D341Med (cell line): ENCODE measurements at regions not wholly inside any gene's neighbourhood (a gene's known extent, or its start where the extent isn't known, plus 50 kb on each side); places are given as distances from the start of the nearest gene placed in this dataset.
"Not testable (repeated sequence)": the region's sequence is repeated elsewhere in the genome, so short reads cannot be mapped to it uniquely, and the experiment has no call there.

Experiments
- DNase-seq: peaks from one replicate; pipeline ENCODE4 v3.0.0; 2012; ENCODE audit warnings: low spot score

GRCh38 chr3:161915418-161915750 is 418.8 kb downstream of the OTOL1 start:
- no peak for DNase-seq

DNA sequence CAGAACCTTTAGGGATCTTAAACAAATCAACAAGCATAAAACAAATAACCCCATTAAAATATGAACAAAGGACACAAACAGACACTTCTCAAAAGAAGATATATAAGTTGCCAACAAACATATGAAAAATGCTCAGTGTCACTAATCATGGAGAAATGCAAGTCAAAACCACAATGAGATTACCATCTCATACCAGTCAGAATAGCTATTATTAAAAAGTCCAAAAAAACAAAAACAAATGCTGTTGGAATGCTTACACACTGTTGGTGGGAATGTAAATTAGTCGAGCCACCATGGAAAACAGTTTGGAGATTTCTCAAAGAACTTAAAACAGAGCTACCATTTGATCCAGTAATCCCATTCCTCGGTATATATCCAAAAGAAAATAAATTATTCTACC is 423.6 kb downstream of the OTOL1 start:
- DNase-seq = no peak

GRCh38 chr3:161925749-161926360 is 429.2 kb downstream of the OTOL1 start:
- DNase-seq = no peak

- no peak for DNase-seq
Measured at GRCh38 chr3:161927131-161927530, 430.5 kb downstream of the OTOL1 start.

- DNase-seq = no peak
Measured at GRCh38 chr3:161939918-161940620, 443.5 kb downstream of the OTOL1 start.

GRCh38 chr3:161940621-161940965 is 444.0 kb downstream of the OTOL1 start:
- DNase-seq = no peak

- no peak for DNase-seq
Measured at GRCh38 chr3:161941891-161942290, 445.3 kb downstream of the OTOL1 start.

GRCh38 chr3:161943801-161944345 is 447.3 kb downstream of the OTOL1 start:
- DNase-seq = not testable (repeated sequence)

DNA sequence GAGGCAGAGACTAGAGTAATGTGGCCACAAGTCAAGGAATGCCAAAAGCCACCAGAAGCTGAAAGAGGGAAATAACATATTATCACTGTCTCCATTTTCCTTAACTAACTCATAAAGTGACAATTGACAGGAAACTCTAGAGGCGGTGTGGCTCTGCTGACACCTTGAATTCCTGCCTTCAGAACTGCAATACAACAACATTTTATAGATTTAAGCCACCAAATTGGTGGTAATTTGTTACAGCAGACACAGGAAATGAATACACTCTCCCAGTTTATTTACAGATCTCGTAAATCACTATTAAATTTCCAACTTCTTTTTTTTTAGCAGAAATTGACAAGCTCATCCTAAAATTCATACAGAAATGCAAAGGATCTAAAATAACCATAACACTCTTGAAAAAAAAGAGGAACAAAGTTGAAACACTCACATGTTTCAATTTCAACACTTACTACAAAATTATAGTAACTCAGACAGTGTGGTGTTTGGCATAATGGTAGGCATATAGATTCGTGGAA is 449.9 kb downstream of the OTOL1 start:
- no peak for DNase-seq

DNA sequence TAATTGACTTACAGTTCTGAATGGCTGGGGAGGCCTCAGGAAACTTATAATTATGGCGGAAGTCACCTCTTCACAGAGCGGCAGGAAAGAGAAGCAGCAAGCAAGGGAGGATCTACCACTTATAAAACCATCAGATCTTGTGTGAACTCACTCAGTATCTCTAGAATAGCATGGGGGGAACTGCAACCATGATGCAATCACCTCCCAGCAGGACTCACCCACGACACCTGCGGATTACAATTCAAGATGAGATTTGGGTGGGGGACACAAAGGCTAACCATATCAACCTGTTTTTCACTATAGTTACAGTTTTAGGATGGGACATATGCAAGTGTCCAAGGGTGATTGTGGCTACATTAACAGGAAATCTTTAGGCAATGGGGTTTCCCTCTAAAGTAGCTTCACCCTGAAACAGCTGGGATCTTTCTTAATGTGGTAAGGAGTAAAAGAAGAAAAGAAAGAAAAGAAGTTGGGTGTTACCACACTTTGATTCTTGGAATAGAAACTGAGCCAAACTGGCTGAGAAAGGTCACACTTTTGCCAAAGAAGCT is 453.8 kb downstream of the OTOL1 start:
- no peak for DNase-seq

GRCh38 chr3:161957467-161957866 is 460.9 kb downstream of the OTOL1 start:
- no peak for DNase-seq

- no peak for DNase-seq
Measured at GRCh38 chr3:161964857-161965256, 468.2 kb downstream of the OTOL1 start.

GRCh38 chr3:161969867-161970266 is 473.3 kb downstream of the OTOL1 start:
- no peak for DNase-seq

DNA sequence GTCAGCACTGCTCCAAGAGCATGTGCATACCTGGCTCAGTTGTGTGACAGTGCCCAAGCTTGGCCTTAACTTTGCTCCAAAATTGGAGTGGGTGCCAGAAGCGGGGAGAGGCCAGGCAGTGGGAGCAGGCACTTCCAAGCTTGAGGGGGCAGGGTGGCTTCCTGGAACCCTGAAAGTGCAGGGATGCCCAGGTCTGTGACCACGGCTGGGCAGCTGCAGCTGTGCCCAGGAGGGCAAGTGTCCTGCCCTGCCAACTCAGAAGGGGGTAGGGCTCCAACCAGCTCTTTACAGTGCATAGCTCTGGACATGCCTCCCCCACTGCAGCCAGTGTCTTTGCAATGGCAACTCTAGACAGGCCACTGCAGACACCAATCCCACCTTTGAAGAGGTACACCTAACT is 478.6 kb downstream of the OTOL1 start:
- no peak for DNase-seq

DNA sequence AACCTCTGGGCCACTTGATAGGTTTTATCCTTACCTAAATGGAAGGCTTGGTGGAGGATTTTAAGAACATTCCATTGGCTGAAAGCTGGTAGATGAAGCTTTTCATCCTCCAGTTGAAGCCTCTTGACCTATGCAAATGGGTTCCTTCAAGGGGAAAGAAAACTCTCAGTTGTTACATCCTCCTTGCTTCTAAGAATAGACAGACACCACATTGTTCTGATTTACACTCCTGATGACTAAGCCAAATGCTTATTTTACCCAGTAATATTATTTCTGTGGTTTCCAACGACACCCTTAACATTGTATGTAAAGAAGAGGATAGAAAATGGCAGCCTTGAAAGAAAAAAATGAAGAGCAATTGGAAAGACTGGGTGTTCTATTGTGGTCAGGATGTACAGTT is 480.5 kb downstream of the OTOL1 start:
- no peak for DNase-seq

- no peak for DNase-seq
Measured at GRCh38 chr3:161977850-161978249, 481.2 kb downstream of the OTOL1 start.

DNA sequence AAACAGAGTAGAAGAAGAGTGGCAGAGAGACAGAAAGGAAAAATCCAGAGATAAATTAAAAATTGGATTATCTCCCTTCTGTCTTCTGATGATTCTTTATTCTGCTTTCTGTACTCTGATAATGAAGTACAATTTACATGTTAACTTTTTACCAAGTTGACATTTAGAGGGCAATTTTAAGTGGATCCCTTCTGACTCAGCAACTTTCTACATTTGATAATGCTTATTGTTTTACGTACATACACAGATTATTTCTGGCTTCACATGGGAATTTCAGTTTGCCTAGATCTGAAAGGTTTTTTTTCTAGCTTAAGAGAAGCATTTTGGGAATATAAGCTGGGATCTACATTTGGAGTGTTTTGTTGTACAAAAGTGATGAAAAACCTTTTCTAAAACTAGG is 491.3 kb downstream of the OTOL1 start:
- no peak for DNase-seq

- DNase-seq = no peak
Measured at GRCh38 chr3:161989012-161989411, 492.4 kb downstream of the OTOL1 start.

DNA sequence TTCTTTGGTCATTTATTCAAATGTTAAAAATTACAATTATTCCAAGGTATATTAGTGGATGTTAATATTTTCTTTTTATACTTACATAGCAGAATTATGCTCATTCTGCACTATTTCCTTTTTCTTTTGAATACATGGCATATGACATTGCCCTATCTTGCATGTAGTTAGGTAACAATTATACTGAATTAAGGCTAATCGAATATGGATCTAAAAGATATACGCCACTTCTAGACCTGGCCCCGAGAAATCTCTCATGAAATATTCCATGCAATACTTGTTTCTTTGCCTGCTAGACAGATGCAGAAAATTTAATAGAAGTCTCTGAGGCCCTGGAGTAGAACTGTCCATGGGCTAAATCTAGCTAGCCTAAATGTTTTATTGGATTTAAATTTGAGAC is 493.4 kb downstream of the OTOL1 start:
- no peak for DNase-seq

GRCh38 chr3:161991901-161992540 is 495.4 kb downstream of the OTOL1 start:
- no peak for DNase-seq

DNA sequence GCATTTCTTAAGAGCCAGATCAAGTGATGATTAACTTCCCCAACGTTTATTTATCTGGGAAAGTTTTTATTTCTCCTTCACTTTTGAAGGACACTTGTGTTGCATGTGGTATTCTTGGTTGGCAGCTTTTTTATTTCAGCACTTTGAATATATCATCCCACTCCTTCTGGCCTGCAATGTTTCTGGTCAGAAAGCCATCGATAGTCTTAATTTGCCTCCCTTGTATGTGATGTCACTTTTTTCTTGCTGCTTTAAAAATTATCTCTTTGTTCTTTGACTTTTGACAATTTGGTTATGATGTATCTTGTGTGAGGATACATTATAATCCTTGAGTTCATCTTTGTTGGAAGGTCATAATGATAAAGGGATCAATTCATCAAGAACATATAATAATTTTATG is 503.2 kb downstream of the OTOL1 start:
- no peak for DNase-seq

DNA sequence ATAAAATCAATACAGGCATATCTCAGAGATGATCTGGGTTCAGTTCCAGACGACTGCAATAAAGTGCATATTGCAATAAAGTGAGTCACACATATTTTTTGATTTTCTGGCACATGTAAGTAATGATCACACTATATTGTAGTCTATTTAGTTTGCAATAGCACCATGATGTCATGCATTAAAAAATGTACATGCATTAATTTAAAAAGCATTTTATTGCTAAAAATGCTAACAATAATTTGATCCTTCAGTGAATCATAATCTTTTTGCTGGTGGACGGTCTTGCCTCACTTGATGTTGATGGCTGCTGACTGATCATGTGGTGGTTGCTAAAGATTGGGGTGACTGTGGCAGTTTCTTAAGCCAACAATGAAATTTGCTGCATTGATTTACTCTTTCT is 511.1 kb downstream of the OTOL1 start:
- no peak for DNase-seq

DNA sequence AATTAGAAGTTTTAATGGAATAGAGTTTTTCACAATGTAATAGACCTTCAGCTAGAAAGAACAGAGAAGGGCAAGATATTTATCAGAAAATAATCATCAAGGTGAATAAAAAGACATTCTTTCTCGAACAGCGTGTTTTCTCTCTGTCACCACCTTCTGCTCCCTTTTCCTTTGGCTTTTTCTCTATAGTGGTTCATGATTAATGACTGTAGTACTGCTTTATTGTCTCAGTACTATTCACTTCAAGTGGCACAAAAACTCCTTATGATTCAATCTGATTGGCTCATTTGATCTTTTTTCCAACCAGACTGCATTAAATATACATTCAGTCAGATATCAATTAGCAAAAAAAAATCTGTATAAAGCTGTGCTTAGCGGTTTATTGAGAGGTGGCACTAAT is 516.0 kb downstream of the OTOL1 start:
- DNase-seq = no peak
